RWPE2 (cell line): ENCODE measurements at regions not wholly inside any gene's neighbourhood (a gene's known extent, or its start where the extent isn't known, plus 50 kb on each side); places are given as distances from the start of the nearest gene placed in this dataset.
"Not testable (repeated sequence)": the region's sequence is repeated elsewhere in the genome, so short reads cannot be mapped to it uniquely, and the experiment has no call there.

Source experiments
- ATAC-seq: fragments of 200-7000 bp; cut with Tn5 transposase; 3 replicates; pipeline ENCODE4 v1.9.1; 2021; ENCODE audit warnings: low read depth
- DNase-seq: peaks from one replicate; pipeline ENCODE4 v3.0.0-alpha.2; 2020; ENCODE audit warnings: low spot score
- H3K27ac ChIP-seq: fragments of 450-650 bp; 2 replicates; pipeline ENCODE4 v1.5.1; 2017; ENCODE audit warnings: mild to moderate bottlenecking; ENCODE audit not compliant: poor library complexity, severe bottlenecking
- H3K27me3 ChIP-seq: fragments of 250-450 bp; sonication (Bioruptor Pico); 2 replicates; pipeline ENCODE4 v1.5.1; 2021; ENCODE audit warnings: mild to moderate bottlenecking, moderate library complexity; ENCODE audit not compliant: insufficient read depth, poor library complexity, severe bottlenecking
- H3K36me3 ChIP-seq: fragments of 250-450 bp; sonication (Bioruptor Pico); 2 replicates; pipeline ENCODE4 v1.5.1; 2020; ENCODE audit warnings: low read depth, mild to moderate bottlenecking, moderate library complexity
- H3K4me1 ChIP-seq: fragments of 250-450 bp; sonication (Bioruptor Pico); 2 replicates; pipeline ENCODE4 v1.5.1; 2021; ENCODE audit warnings: mild to moderate bottlenecking, moderate library complexity; ENCODE audit not compliant: insufficient read depth, poor library complexity, severe bottlenecking
- H3K4me3 ChIP-seq: fragments of 250-450 bp; sonication (Bioruptor Pico); 2 replicates; pipeline ENCODE4 v1.5.1; 2021; ENCODE audit warnings: mild to moderate bottlenecking, moderate library complexity; ENCODE audit not compliant: severe bottlenecking
- H3K9me3 ChIP-seq: fragments of 250-450 bp; sonication (Bioruptor Pico); 2 replicates; pipeline ENCODE4 v1.5.1; 2021; ENCODE audit warnings: mild to moderate bottlenecking, moderate library complexity; ENCODE audit not compliant: severe bottlenecking
- CTCF ChIP-seq: fragments of 450-650 bp; IDR thresholded peaks from one replicate; pipeline ENCODE4 v1.5.1; 2017; ENCODE audit warnings: mild to moderate bottlenecking, moderate library complexity; ENCODE audit not compliant: poor library complexity, severe bottlenecking

- Histone ChIP-seq H3K36me3 (no peaks in the 10 kb centered on the region), H3K9me3 (peaks cover 3% of the 10 kb centered on the region), H3K27me3 (no peaks in the 10 kb centered on the region), H3K27ac (no peak overlapping the region), H3K4me1 (no peaks in the 10 kb centered on the region), H3K4me3 (no peak overlapping the region)
- no peak for TF ChIP-seq CTCF
- DNase-seq: no peak
- ATAC-seq: no peak
These were observed 502.2 kb upstream of the OLFM3 start for GRCh38 chr1:102498929-102499328.

- not testable (repeated sequence) for ATAC-seq, H3K4me1 ChIP-seq, H3K36me3 ChIP-seq, DNase-seq, H3K9me3 ChIP-seq, H3K27ac ChIP-seq, H3K27me3 ChIP-seq, H3K4me3 ChIP-seq
These were observed 501.1 kb upstream of the OLFM3 start for GRCh38 chr1:102497810-102498209.

- Histone ChIP-seq H3K9me3 (no peaks in the 10 kb centered on the region), H3K27ac (no peak overlapping the region), H3K4me1 (no peaks in the 10 kb centered on the region), H3K4me3 (no peak overlapping the region), H3K36me3 (no peaks in the 10 kb centered on the region), H3K27me3 (no peaks in the 10 kb centered on the region)
- TF ChIP-seq CTCF: no peak
- DNase-seq: no peak
- ATAC-seq: no peak
These were observed 475.8 kb upstream of the OLFM3 start for GRCh38 chr1:102472520-102472919.

GRCh38 chr1:102470767-102471166 lies 474.0 kb upstream of the OLFM3 start:
- H3K27me3 ChIP-seq: no peaks in the 10 kb centered on the region
- no peak overlapping the region for H3K4me3 ChIP-seq
- DNase-seq: no peak
- no peaks in the 10 kb centered on the region for H3K9me3 ChIP-seq
- no peak for TF ChIP-seq CTCF
- no peak overlapping the region for H3K27ac ChIP-seq
- H3K36me3 ChIP-seq: no peaks in the 10 kb centered on the region
- no peak for ATAC-seq
- H3K4me1 ChIP-seq: no peaks in the 10 kb centered on the region

- H3K9me3 ChIP-seq: no peaks in the 10 kb centered on the region
- H3K36me3 ChIP-seq: no peaks in the 10 kb centered on the region
- no peaks in the 10 kb centered on the region for H3K27me3 ChIP-seq
- H3K4me1 ChIP-seq: no peaks in the 10 kb centered on the region
- no peak for TF ChIP-seq CTCF
- no peak for DNase-seq
- ATAC-seq: peak; percentile 33; the same call in 1 of the 3 replicates
- no peak overlapping the region for H3K4me3 ChIP-seq
- no peak overlapping the region for H3K27ac ChIP-seq
These were observed 469.8 kb upstream of the OLFM3 start for GRCh38 chr1:102466487-102466886.
